Effector memory CD8-positive, alpha-beta T cell (primary cell): ENCODE measurements at regions not wholly inside any gene's neighbourhood (a gene's known extent, or its start where the extent isn't known, plus 50 kb on each side); places are given as distances from the start of the nearest gene placed in this dataset.

ENCODE experiments used
- ATAC-seq: fragments of 150-1000 bp; cut with Tn5 transposase; replicated peaks from 2 replicates; pipeline ENCODE4 v1.10.0; 2021; ENCODE audit warnings: mild to moderate bottlenecking, moderate library complexity
- DNase-seq, 3 experiments: peaks; one replicate each; pipeline ENCODE4 v3.0.0; 2021
- H3K27ac Mint-ChIP-seq, 2 donors: one replicate each; pipeline ENCODE4 v1.8.0; 2022; ENCODE audit warnings: mild to moderate bottlenecking in 2 of 2, mixed read lengths in 2 of 2, moderate library complexity in 2 of 2
- H3K27me3 Mint-ChIP-seq, 2 donors: one replicate each; pipeline ENCODE4 v1.8.0; 2022; ENCODE audit warnings: mixed read lengths in 2 of 2
- H3K36me3 Mint-ChIP-seq: one replicate; pipeline ENCODE4 v1.8.0; 2022; ENCODE audit warnings: mild to moderate bottlenecking, moderate library complexity, mixed read lengths; ENCODE audit not compliant: insufficient read depth
- H3K4me1 Mint-ChIP-seq, 2 donors: one replicate each; pipeline ENCODE4 v1.8.0; 2022; ENCODE audit warnings: low read depth in 2 of 2, mixed read lengths in 2 of 2
- H3K4me3 Mint-ChIP-seq, 2 donors: one replicate each; pipeline ENCODE4 v1.8.0; 2022; ENCODE audit warnings: mild to moderate bottlenecking in 2 of 2, mixed read lengths in 2 of 2, moderate library complexity in 2 of 2
- H3K9me3 Mint-ChIP-seq, 2 donors: one replicate each; pipeline ENCODE4 v1.8.0; 2022; ENCODE audit warnings: mixed read lengths in 2 of 2

- no peak overlapping the region for H3K4me3 Mint-ChIP-seq
- no peak for DNase-seq
- no peaks in the 10 kb centered on the region for H3K36me3 Mint-ChIP-seq
- H3K27ac Mint-ChIP-seq, result no peak overlapping the region
- no peaks in the 10 kb centered on the region for H3K27me3 Mint-ChIP-seq
- ATAC-seq, result no peak
- H3K4me1 Mint-ChIP-seq, result no peaks in the 10 kb centered on the region
- peaks cover 0 to 7% of the 10 kb centered on the region in 2 donors for H3K9me3 Mint-ChIP-seq
These were observed 400.5 kb downstream of the TMX3 start for GRCh38 chr18:68314403-68314802.

DNA sequence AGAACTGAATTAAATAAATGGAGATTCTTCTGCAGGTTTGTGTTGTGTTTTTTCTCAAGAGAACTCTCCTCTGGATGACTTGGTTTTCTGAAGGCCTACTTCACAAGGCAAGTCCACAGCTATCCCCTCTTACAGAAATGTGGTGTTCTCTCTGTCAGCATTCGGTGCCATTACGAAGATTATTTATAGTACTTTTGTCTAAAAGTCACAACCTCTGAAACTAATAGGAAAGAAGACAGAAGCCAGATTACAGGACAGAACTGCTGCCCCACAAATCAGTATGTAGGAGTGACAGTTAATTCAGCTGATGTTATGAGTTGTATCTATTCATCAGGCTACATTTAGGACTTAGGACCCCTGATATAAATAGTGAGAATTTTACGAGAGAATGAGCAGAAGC is 413.5 kb downstream of the TMX3 start:
- DNase-seq (no peak), ATAC-seq (no peak)
- H3K4me3 Mint-ChIP-seq, result no peak overlapping the region
- no peaks in the 10 kb centered on the region for H3K36me3 Mint-ChIP-seq
- no peaks in the 10 kb centered on the region for H3K27me3 Mint-ChIP-seq
- no peaks in the 10 kb centered on the region for H3K4me1 Mint-ChIP-seq
- no peak overlapping the region for H3K27ac Mint-ChIP-seq
- H3K9me3 Mint-ChIP-seq, result no peaks in the 10 kb centered on the region

DNA sequence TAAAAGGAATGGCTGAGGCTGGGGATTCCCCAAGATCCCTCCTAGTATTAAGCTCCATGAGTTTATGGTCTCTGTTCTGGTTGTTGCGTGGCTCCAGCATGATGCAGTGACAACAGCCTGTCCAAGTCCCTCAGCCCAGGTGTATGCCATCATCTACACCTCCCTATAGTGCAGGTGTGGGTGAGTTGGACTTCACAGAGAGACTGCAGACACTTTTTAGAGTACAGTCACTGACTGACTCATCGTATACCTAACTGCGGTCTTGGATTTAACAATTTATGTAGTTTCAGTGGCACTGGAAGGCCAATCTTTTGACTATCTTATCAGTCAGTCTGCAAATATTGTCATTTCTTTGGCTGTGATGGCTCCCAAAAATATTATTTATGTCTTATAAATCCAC is 415.0 kb downstream of the TMX3 start:
- Mint-ChIP-seq H3K36me3 (no peaks in the 10 kb centered on the region), H3K27me3 (no peaks in the 10 kb centered on the region), H3K4me3 (no peak overlapping the region), H3K9me3 (no peaks in the 10 kb centered on the region), H3K4me1 (no peaks in the 10 kb centered on the region), H3K27ac (no peak overlapping the region)
- DNase-seq (no peak), ATAC-seq (no peak)

- H3K36me3 Mint-ChIP-seq, result no peaks in the 10 kb centered on the region
- H3K4me3 Mint-ChIP-seq, result no peak overlapping the region
- H3K27me3 Mint-ChIP-seq, result no peaks in the 10 kb centered on the region
- H3K9me3 Mint-ChIP-seq, result no peaks in the 10 kb centered on the region
- DNase-seq, result no peak
- no peak for ATAC-seq
- no peaks in the 10 kb centered on the region for H3K4me1 Mint-ChIP-seq
- no peak overlapping the region for H3K27ac Mint-ChIP-seq
These were observed 416.6 kb downstream of the TMX3 start for GRCh38 chr18:68298330-68298729.

DNA sequence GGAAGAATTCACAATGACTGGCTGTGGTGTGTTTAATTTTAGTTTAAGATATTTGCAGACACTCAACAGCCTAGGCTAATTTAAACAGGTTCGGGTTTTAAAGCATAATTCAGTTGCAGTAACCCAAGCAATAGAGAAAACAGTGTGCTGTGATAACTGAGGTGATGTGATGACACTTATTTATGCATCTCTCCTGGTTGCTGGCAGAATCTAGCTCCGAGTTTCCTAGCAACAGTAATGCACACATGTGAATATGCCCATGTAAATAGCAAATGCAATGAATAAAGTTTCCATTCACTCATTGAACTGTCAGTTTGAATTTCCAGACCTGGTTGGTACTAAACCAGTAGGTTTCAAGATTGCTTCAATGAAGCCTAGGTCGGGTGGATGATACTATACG is 426.5 kb downstream of the TMX3 start:
- ATAC-seq, result no peak
- no peak overlapping the region for H3K4me3 Mint-ChIP-seq
- no peaks in the 10 kb centered on the region for H3K9me3 Mint-ChIP-seq
- DNase-seq, result no peak
- no peaks in the 10 kb centered on the region for H3K36me3 Mint-ChIP-seq
- H3K27me3 Mint-ChIP-seq, result no peaks in the 10 kb centered on the region
- no peak overlapping the region for H3K27ac Mint-ChIP-seq
- H3K4me1 Mint-ChIP-seq, result no peaks in the 10 kb centered on the region

GRCh38 chr18:68284236-68284780 is 430.6 kb downstream of the TMX3 start:
- H3K36me3 Mint-ChIP-seq, result no peaks in the 10 kb centered on the region
- DNase-seq (no peak), ATAC-seq (no peak)
- no peak overlapping the region for H3K27ac Mint-ChIP-seq
- no peak overlapping the region for H3K4me3 Mint-ChIP-seq
- peaks cover 0 to 2% of the 10 kb centered on the region in 2 donors for H3K9me3 Mint-ChIP-seq
- no peaks in the 10 kb centered on the region for H3K27me3 Mint-ChIP-seq
- H3K4me1 Mint-ChIP-seq, result no peaks in the 10 kb centered on the region

DNA sequence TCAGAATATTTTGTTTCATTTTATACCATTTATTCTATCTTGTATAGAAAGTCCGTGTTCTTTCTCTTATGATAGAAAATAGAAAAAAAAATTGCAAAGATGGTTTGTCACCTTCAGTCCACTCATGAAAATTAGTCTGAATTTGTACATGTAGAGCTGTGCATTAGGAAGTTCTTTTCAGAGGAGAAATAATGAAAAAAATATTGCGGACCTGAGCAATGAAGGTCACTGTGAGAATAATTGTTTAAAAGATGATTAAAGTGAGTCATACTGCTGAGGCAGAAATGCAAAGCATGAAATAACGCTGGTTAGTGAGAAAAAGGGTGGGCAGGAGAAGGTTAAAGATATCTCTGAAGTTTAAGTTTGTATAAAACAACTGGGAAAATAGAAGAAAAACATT is 431.1 kb downstream of the TMX3 start:
- Mint-ChIP-seq H3K4me3 (no peak overlapping the region), H3K27ac (no peak overlapping the region), H3K36me3 (no peaks in the 10 kb centered on the region), H3K9me3 (peaks cover 0 to 2% of the 10 kb centered on the region in 2 donors), H3K27me3 (no peaks in the 10 kb centered on the region), H3K4me1 (no peaks in the 10 kb centered on the region)
- DNase-seq (no peak), ATAC-seq (no peak)

- Mint-ChIP-seq H3K4me3 (no peak overlapping the region), H3K27me3 (no peaks in the 10 kb centered on the region), H3K27ac (no peak overlapping the region), H3K9me3 (peaks cover 0 to 2% of the 10 kb centered on the region in 2 donors), H3K36me3 (no peaks in the 10 kb centered on the region), H3K4me1 (no peaks in the 10 kb centered on the region)
- DNase-seq, result no peak
- no peak for ATAC-seq
These were observed 432.7 kb downstream of the TMX3 start for GRCh38 chr18:68282232-68282631.

DNA sequence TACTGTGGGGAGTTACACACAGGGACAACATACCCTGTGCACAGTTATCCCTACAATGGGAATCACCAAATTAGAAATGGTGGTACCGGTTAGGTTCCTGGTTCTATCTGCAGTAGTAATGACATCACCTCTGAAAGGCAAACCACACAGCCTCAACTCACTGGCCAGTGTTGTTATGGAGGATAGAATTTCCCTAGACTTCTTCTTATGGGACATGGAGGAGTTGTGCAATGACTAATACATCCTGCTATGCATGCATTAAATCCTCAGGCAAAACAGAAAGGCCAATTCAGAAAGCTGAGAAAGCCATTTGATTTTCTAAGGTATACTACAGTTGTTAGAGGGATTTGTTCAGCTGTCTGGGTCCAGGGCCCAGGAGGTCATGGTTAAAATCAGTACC is 439.3 kb downstream of the TMX3 start:
- peaks cover 0 to 2% of the 10 kb centered on the region in 2 donors for H3K9me3 Mint-ChIP-seq
- DNase-seq (no peak), ATAC-seq (no peak)
- no peaks in the 10 kb centered on the region for H3K36me3 Mint-ChIP-seq
- no peak overlapping the region for H3K4me3 Mint-ChIP-seq
- H3K27ac Mint-ChIP-seq, result no peak overlapping the region
- no peaks in the 10 kb centered on the region for H3K27me3 Mint-ChIP-seq
- no peaks in the 10 kb centered on the region for H3K4me1 Mint-ChIP-seq

DNA sequence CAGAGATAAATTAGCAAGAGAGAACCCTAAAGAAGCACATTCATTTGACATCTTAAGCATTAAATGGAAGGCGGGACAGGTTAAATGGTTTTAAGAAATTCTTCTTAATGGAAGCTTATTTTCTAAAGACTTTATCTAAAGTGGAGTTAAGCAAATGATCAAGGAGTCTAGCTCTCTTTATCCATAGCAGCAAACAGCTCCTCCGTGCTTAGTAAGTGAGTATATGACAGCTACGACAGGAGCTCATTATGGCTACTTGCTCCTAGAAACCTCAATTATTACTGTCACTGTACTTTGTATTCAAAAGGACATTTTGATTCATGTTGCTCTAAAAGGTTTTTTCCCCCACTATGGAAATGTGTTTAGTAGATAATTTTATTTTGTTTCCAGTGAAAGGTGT is 444.9 kb downstream of the TMX3 start:
- Mint-ChIP-seq H3K36me3 (no peaks in the 10 kb centered on the region), H3K27ac (no peak overlapping the region), H3K4me3 (no peak overlapping the region), H3K4me1 (no peaks in the 10 kb centered on the region), H3K27me3 (no peaks in the 10 kb centered on the region), H3K9me3 (peaks cover 5 to 7% of the 10 kb centered on the region in 2 donors)
- DNase-seq (no peak), ATAC-seq (no peak)

GRCh38 chr18:68267583-68267982 is 447.3 kb downstream of the TMX3 start:
- Mint-ChIP-seq H3K9me3 (peaks cover 5 to 7% of the 10 kb centered on the region in 2 donors), H3K4me1 (no peaks in the 10 kb centered on the region), H3K27ac (no peak overlapping the region), H3K36me3 (no peaks in the 10 kb centered on the region), H3K4me3 (no peak overlapping the region), H3K27me3 (no peaks in the 10 kb centered on the region)
- DNase-seq, result no peak
- ATAC-seq, result no peak

DNA sequence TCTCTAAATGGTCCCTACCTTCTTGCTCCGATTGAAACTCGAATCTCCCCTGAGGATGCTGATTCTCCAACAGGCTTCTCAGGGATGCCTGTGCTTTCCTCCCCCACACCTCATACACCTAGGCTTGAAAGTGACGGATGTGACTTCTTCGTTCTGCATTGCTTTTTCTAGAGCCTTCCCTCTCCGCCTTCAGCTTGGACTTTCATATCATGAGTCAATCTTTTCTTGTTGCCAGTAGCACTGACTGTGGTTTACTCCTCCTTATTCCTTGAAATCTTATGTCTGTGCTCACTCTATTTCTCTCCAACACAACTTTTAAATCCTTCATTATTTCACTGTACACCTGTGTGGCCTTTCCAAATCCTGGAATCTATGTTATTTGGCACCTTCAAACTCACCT is 451.4 kb downstream of the TMX3 start:
- Mint-ChIP-seq H3K27me3 (no peaks in the 10 kb centered on the region), H3K27ac (no peak overlapping the region), H3K9me3 (peaks cover 2 to 7% of the 10 kb centered on the region in 2 donors), H3K4me1 (no peaks in the 10 kb centered on the region), H3K36me3 (no peaks in the 10 kb centered on the region), H3K4me3 (no peak overlapping the region)
- ATAC-seq, result no peak
- DNase-seq, result no peak

GRCh38 chr18:68262690-68263294 is 452.1 kb downstream of the TMX3 start:
- ATAC-seq (no peak), DNase-seq (no peak)
- Mint-ChIP-seq H3K4me3 (no peak overlapping the region), H3K9me3 (peaks cover 2 to 7% of the 10 kb centered on the region in 2 donors), H3K36me3 (no peaks in the 10 kb centered on the region), H3K27me3 (no peaks in the 10 kb centered on the region), H3K4me1 (no peaks in the 10 kb centered on the region), H3K27ac (no peak overlapping the region)

- ATAC-seq (no peak), DNase-seq (no peak)
- no peak overlapping the region for H3K27ac Mint-ChIP-seq
- H3K9me3 Mint-ChIP-seq, result peaks cover 0 to 2% of the 10 kb centered on the region in 2 donors
- no peaks in the 10 kb centered on the region for H3K27me3 Mint-ChIP-seq
- no peaks in the 10 kb centered on the region for H3K36me3 Mint-ChIP-seq
- no peak overlapping the region for H3K4me3 Mint-ChIP-seq
- no peaks in the 10 kb centered on the region for H3K4me1 Mint-ChIP-seq
These were observed 458.4 kb downstream of the TMX3 start for GRCh38 chr18:68256418-68257067.
